SK-N-SH (cell line): ENCODE measurements at regions not wholly inside any gene's neighbourhood (a gene's known extent, or its start where the extent isn't known, plus 50 kb on each side); places are given as distances from the start of the nearest gene placed in this dataset.

Experiments used
- CTCF ChIA-PET: fragments of 300-600, 350-600 bp; formaldehyde crosslinking; extraction: SDS; loops from one replicate; lab custom pipeline; 2021; lab: Yijun Ruan, JAX
- POLR2A ChIA-PET: fragments of 350-600 bp; sonication (Branson Sonifier 250); formaldehyde crosslinking; extraction: SDS; loops from one replicate; lab custom pipeline; 2020; ENCODE audit warnings: antibody characterized with exemption, inconsistent platforms; lab: Yijun Ruan, JAX
- DNase-seq: peaks from one replicate; pipeline ENCODE4 v3.0.0; 2012
- H2AFZ ChIP-seq: fragments of 200-600 bp; sonication (generic); 2 replicates; pipeline ENCODE4 v1.8.1; 2016; ENCODE audit warnings: antibody characterized with exemption, mild to moderate bottlenecking, low read depth
- H3F3A ChIP-seq: fragments of 200-600 bp; sonication (generic); replicated peaks from 2 replicates; pipeline ENCODE3; 2016; ENCODE audit warnings: antibody characterized with exemption, mild to moderate bottlenecking; ENCODE audit not compliant: insufficient read depth
- H3K27ac ChIP-seq, 2 experiments: fragments of 200-500 bp in 1 of 2; fragments of 200-600 bp in 1 of 2; sonication (Bioruptor generic) in 1 of 2; sonication (generic), shearing (Covaris generic) in 1 of 2; 2 replicates each; pipeline versions ENCODE4 v1.5.1 to v1.6.1; 2014 to 2016; ENCODE audit warnings: low read depth in 2 of 2, inconsistent platforms in 1 of 2, low read length in 1 of 2, mild to moderate bottlenecking in 1 of 2, mixed read lengths in 1 of 2
- H3K27me3 ChIP-seq: fragments of 200-600 bp; sonication (generic), shearing (Covaris generic); 2 replicates; pipeline ENCODE4 v1.6.1; 2016; ENCODE audit warnings: mixed run types; ENCODE audit not compliant: insufficient read depth
- H3K36me3 ChIP-seq, 2 experiments: fragments of 200-500 bp in 1 of 2; fragments of 200-600 bp in 1 of 2; sonication (Bioruptor generic) in 1 of 2; sonication (generic) in 1 of 2; replicated peaks in 1 of 2; 2 replicates each; pipeline versions ENCODE3 to v1.5.1; 2014 to 2016; ENCODE audit warnings: low read length in 1 of 2, mild to moderate bottlenecking in 1 of 2; ENCODE audit not compliant: insufficient read depth in 2 of 2, control insufficient read depth in 1 of 2
- H3K4me1 ChIP-seq, 2 experiments: fragments of 200-500 bp in 1 of 2; fragments of 200-600 bp in 1 of 2; sonication (Bioruptor generic) in 1 of 2; sonication (generic), shearing (Covaris generic) in 1 of 2; 2 replicates each; pipeline versions ENCODE4 v1.5.1 to v1.6.1; 2014 to 2016; ENCODE audit warnings: low read depth in 1 of 2, low read length in 1 of 2, mixed run types in 1 of 2; ENCODE audit not compliant: insufficient read depth in 2 of 2, control insufficient read depth in 1 of 2
- H3K4me2 ChIP-seq: fragments of 200-600 bp; sonication (generic), shearing (Covaris generic); 2 replicates; pipeline ENCODE4 v1.6.1; 2017; ENCODE audit warnings: mixed run types
- H3K4me3 ChIP-seq, 2 experiments: fragments of 200-500 bp in 1 of 2; fragments of 200-600 bp in 1 of 2; sonication (Bioruptor generic) in 1 of 2; sonication (generic), shearing (Covaris generic) in 1 of 2; 2 replicates each; pipeline versions ENCODE4 v1.5.1 to v1.8.1; 2014 to 2016; ENCODE audit warnings: low read depth in 2 of 2, inconsistent platforms in 1 of 2, low read length in 1 of 2, mild to moderate bottlenecking in 1 of 2, mixed read lengths in 1 of 2, moderate library complexity in 1 of 2
- H3K79me2 ChIP-seq: fragments of 200-600 bp; sonication (generic); 2 replicates; pipeline ENCODE4 v1.8.1; 2017; ENCODE audit warnings: mild to moderate bottlenecking; ENCODE audit not compliant: insufficient read depth
- H3K9ac ChIP-seq: fragments of 200-600 bp; sonication (generic); 2 replicates; pipeline ENCODE4 v1.6.1; 2017; ENCODE audit warnings: mixed run types
- H3K9me2 ChIP-seq: fragments of 200-600 bp; sonication (generic); 2 replicates; pipeline ENCODE4 v1.6.1; 2017; ENCODE audit warnings: mixed run types
- H3K9me3 ChIP-seq: fragments of 200-600 bp; sonication (generic); 2 replicates; pipeline ENCODE4 v1.6.1; 2017; ENCODE audit warnings: mixed run types, mild to moderate bottlenecking, moderate library complexity
- H4K20me1 ChIP-seq: fragments of 200-600 bp; sonication (generic); 2 replicates; pipeline ENCODE4 v1.6.1; 2017; ENCODE audit warnings: mild to moderate bottlenecking, mixed run types; ENCODE audit not compliant: insufficient read depth
- CTCF ChIP-seq: fragments of 200-600 bp; sonication (generic); IDR thresholded peaks from 2 replicates; pipeline ENCODE4 v1.6.1; 2017; ENCODE audit warnings: antibody characterized with exemption, mild to moderate bottlenecking, moderate library complexity
- FOSL2 ChIP-seq: IDR thresholded peaks from 2 replicates; pipeline ENCODE4 v1.4.0; 2012; ENCODE audit warnings: low read depth, mild to moderate bottlenecking, moderate library complexity, borderline replicate concordance
- GATA2 ChIP-seq: sonication (generic); formaldehyde crosslinking; IDR thresholded peaks from 2 replicates; pipeline ENCODE4 v1.5.0; 2020; ENCODE audit warnings: mild to moderate bottlenecking, missing genetic modification reagents
- MEF2A ChIP-seq: IDR thresholded peaks from 2 replicates; pipeline ENCODE4 v1.4.0; 2012; ENCODE audit warnings: low read depth, borderline replicate concordance
- NRF1 ChIP-seq: IDR thresholded peaks from 2 replicates; pipeline ENCODE4 v1.6.1; 2012; ENCODE audit warnings: low read depth, mild to moderate bottlenecking, low read length
- PBX3 ChIP-seq: IDR thresholded peaks from 2 replicates; pipeline ENCODE4; 2012
- REST ChIP-seq: IDR thresholded peaks from 2 replicates; pipeline ENCODE4 v1.6.1; 2012; ENCODE audit warnings: mild to moderate bottlenecking, low read depth, low read length, moderate library complexity
- RXRA ChIP-seq: IDR thresholded peaks from 2 replicates; pipeline ENCODE4 v1.4.0; 2012; ENCODE audit warnings: low read depth, mild to moderate bottlenecking, borderline replicate concordance
- SIN3A ChIP-seq: IDR thresholded peaks from 2 replicates; pipeline ENCODE4 v1.6.1; 2012; ENCODE audit warnings: low read depth, mild to moderate bottlenecking, low read length, moderate library complexity, borderline replicate concordance
- SMC3 ChIP-seq: IDR thresholded peaks from 2 replicates; pipeline ENCODE4 v1.6.1; 2012; ENCODE audit warnings: low read depth, low read length, improper control_type of control experiment
- TAF1 ChIP-seq: IDR thresholded peaks from 2 replicates; pipeline ENCODE4 v1.6.1; 2012; ENCODE audit warnings: low read depth, mild to moderate bottlenecking, low read length, moderate library complexity, borderline replicate concordance
- TCF12 ChIP-seq: IDR thresholded peaks from 2 replicates; pipeline ENCODE4 v1.4.0; 2012
- ZBTB33 ChIP-seq: IDR thresholded peaks from 2 replicates; pipeline ENCODE4 v1.4.0; 2012; ENCODE audit warnings: low read depth, borderline replicate concordance
- WGBS: methylation state at CpG from one replicate; pipeline ENCODE4 v1.1.6; 2017; ENCODE audit warnings: low lambda C conversion rate; 5-methylcytosine and 5-hydroxymethylcytosine counted together

- no peaks in the 10 kb centered on the region for H3K4me1 ChIP-seq
- H3F3A ChIP-seq = no peaks in the 10 kb centered on the region
- no peak overlapping the region for H3K9ac ChIP-seq
- 0 out of 2 replicates have a peak, but pooled peaks cover 4% of the 10 kb centered on the region for H3K27me3 ChIP-seq
- H3K9me3 ChIP-seq = no peaks in the 10 kb centered on the region
- H3K79me2 ChIP-seq = no peaks in the 10 kb centered on the region
- no peak for DNase-seq
- no peak for TF ChIP-seq MEF2A
- TF ChIP-seq REST = no peak
- TF ChIP-seq CTCF = no peak
- no peak for TF ChIP-seq PBX3
- no peak for TF ChIP-seq ZBTB33
- no peak for TF ChIP-seq RXRA
- TF ChIP-seq NRF1 = no peak
- no peak for TF ChIP-seq SIN3A
- TF ChIP-seq TCF12 = no peak
- TF ChIP-seq TAF1 = no peak
- TF ChIP-seq GATA2 (CRISPR knock-in tag) = no peak
- no peak for TF ChIP-seq SMC3
- no peak for TF ChIP-seq FOSL2
- no peaks in the 10 kb centered on the region for H3K36me3 ChIP-seq
- ChIA-PET POLR2A (no interaction called here), CTCF (interaction anchor here (0.9 kb wide), 1 partner anchor 151 kb away, joined by 5 read pairs; no protein-coding TSS in a partner anchor)
- WGBS = 16% methylated on average over 4 of the region's 4 CpGs
- no peak overlapping the region for H2AFZ ChIP-seq
- no peaks in the 10 kb centered on the region for H4K20me1 ChIP-seq
- no peak overlapping the region for H3K27ac ChIP-seq
- H3K9me2 ChIP-seq = no peaks in the 10 kb centered on the region
- no peak overlapping the region for H3K4me2 ChIP-seq
- H3K4me3 ChIP-seq = no peak overlapping the region
These were observed 389.6 kb upstream of the PRKCQ start for GRCh38 chr10:6969659-6970058.
